ENCODE measurements at regions not wholly inside any gene's neighbourhood (a gene's known extent, or its start where the extent isn't known, plus 50 kb on each side); places are given as distances from the start of the nearest gene placed in this dataset.

- TF ChIP-seq CTCF (IDR thresholded peaks at IDR 0.05) (no peak), EP300 (IDR thresholded peaks at IDR 0.05) (no peak)
These were observed 529.9 kb downstream of the SLITRK1 start for GRCh38 chr13:83352391-83352790.

Data from upper lobe of left lung (tissue), 4 donors.